GM19239 (cell line): ENCODE measurements at regions not wholly inside any gene's neighbourhood (a gene's known extent, or its start where the extent isn't known, plus 50 kb on each side); places are given as distances from the start of the nearest gene placed in this dataset.
"Not testable (repeated sequence)": the region's sequence is repeated elsewhere in the genome, so short reads cannot be mapped to it uniquely, and the experiment has no call there.

Source experiments
- DNase-seq: peaks from one replicate; pipeline ENCODE4 v3.0.0; 2011; ENCODE audit warnings: low spot score; ENCODE audit not compliant: insufficient read length
- FAIRE-seq: peaks from 2 replicates; lab custom pipeline; 2011; peaks lifted over from hg19 to GRCh38; lab: Jason Lieb, UNC

DNA sequence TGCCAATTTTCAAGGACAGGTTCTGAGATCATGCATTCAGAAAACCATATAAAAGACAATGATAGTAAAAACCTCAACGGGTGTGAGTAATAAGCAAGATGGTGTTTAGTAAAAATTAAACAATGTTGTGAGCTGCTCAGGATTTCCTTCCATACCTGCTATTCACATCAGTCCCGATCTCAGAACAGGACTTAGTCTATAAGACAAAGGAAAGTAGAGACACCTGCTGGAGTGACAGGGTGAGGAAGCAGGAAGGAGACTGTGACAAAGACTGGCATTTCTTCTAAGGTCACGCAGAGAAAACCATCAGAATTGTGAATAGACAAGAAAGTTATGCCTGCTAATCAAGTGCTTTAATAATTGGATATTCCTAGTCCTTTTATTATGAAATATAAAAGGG, 648.0 kb downstream of the DACH1 start:
- FAIRE-seq (no peak), DNase-seq (no peak)

DNA sequence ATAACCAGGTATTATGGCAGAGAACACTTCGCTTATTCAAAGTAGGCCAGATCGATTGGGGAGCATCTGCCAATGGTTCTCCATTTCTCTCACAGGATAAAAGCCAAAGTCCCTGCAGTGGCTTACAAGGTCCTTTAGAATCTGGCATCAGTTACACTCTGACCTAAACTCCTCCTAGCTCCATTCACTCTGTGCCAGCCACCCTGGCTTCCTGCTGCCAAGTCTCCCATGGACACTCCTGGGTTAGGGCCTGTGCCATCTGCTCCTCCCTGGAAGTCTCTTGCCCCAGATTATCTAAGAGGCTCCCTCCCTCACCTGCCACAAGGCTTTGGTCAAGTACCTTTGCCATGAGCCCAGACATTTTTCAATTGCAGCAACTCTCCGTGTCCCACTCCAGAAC, 649.2 kb downstream of the DACH1 start:
- FAIRE-seq (no peak), DNase-seq (no peak)

DNA sequence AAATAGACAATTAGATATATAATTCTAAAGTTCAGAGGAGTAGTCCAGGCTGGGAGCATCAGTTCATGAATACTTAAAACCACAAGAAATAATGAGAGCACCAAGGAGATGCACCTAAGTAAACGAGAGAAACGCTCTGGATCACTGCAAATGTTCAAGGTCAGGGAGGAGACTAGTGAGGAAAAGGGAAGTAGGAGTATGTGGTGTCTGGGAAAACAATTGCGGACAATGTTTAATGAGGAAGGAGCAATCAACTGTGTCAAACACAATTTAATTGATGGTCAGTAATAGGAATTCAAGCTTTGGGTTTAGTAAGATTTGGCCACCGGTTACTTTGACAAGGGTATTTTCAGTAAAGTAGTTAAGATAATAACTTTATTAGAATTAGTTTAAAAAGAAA, 652.2 kb downstream of the DACH1 start:
- FAIRE-seq, result no peak
- no peak for DNase-seq

DNA sequence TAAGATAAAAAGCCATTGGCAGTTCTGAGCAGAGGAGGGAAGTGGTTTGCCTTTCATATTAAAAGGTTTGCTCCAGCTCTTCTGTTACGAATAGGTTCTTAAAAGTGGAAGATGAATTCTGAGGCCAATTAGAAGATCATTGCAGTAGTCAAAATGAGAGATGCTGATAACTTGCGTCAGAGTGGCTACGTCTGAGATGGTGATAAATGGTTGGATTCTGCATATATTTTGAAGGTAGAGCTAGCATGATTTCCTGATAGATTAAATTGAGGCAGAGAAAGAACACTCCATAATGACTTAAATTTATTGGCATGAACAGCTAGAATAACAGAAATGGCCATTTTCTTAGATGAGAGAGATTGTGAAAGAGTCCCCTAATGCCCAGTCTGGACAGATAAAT, 652.6 kb downstream of the DACH1 start:
- DNase-seq (no peak), FAIRE-seq (no peak)

DNA sequence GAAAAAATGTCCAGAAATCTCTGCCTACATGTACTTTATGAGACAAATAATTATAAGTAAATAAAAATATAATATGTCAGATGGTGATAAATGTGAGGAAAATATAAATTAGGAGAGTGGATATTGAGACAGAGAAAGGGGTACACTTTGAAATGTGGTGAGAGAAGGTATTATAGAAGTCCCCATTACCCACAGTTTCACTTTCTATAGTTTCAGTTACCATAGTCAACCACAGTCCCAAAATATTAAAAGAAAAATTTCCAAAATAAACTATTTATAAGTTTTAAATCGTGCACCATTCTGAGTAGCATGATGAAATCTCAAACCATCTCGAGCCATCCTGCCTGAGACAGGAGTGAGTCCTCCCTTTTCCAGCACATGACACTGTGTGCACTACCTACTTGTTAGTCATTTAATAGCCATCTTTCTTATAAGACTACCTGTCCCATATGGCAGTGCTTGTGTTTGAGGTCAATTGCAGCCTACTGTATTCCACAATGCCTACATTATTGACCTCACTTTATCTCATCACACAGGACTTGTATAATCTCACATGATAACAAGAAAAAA, 653.7 kb downstream of the DACH1 start:
- no peak for FAIRE-seq
- DNase-seq, result no peak

DNA sequence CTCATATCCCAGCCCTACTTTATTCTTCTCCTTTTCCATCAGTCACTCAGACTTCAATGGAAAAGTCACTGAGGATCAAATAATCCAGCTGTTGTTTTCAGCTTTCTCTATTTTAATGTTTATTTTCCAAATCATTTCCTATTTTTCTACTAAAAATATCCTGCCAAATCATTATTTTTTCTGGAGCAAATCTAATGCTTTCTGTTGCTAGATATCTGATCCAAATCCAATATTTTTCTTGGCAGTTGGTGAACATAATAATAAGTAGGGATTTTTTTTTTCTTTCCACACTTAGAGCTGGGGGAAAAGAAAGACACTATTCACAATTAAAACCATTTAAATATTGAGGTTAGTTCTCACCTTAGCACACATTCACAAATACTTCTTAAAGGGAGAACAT, 656.1 kb downstream of the DACH1 start:
- no peak for FAIRE-seq

DNA sequence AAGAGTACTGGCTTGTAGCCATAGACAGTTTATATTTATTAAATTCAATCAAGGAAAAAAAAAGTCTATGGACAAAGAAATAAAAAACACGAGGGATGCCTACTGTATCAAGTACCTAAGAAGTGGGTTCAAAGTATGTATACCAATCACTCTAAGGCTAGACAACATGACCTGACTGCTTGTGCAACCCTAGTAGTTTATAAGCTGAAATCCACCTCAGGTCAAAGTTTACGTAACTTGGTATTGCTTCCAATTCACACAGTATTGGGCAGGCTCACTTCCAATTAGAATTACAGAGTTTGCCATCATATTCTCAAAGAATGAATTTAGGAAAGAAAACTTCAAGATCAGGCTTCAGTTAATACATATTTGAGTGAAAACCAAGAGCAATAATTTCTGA, 657.8 kb downstream of the DACH1 start:
- no peak for FAIRE-seq
- no peak for DNase-seq

More for the DNA sequence above, 656.1 kb downstream of the DACH1 start:
- no peak for DNase-seq

DNA sequence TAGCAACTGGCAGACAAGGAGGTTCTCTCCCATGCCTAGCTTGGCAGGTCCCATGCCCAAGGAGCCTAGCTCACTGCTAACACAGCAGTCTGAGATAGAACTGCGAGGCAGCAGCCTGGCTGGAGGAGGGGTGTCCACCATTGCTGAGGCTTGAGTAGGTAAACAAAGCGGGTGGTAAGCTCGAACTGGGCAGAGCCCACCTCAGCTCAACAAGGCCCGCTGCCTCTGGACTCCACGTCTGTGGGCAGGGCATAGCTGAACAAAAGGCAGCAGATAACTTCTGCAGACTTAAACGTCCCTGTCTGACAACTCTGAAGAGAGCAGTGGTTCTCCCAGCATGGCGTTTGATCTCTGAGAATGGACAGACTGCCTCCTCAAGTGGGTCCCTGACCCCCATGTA, 682.4 kb downstream of the DACH1 start:
- not testable (repeated sequence) for DNase-seq, FAIRE-seq

DNA sequence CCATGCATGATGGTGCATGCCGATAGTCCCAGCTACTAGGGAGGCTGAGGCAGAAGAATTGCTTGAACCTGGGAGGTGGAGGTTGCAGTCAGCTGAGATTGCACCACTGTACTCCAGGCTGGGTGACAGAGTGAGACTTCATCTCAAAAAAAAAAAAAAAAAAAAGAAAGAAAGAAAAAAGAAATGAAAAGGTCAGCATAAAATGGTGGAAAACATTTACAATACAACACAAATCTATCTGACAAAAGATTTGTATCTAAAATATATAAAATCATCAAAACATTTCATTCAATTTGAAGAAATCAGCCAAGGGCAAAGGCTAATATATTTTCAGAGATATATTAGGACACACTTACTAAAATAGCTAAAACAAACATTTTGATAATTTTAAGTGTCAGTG, 683.7 kb downstream of the DACH1 start:
- DNase-seq, result not testable (repeated sequence)

DNA sequence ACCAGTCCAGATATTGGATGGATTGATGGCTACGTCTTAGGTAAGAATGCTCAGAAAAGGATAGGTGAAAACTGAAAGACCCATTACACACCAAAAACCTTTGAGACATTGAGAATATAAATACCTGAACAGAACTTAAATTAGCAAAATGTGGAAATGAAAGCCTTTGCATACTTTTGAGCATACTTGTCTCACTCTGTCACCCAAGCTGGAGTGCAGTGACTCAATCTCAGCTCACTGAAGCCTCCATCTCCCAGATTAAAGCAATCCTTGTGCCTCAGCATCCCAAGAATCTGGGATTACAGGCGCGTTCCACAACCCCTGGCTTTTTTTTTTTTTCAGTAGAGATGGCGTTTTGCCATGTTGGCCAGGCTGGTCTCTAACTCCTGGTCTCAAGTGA, 695.3 kb downstream of the DACH1 start:
- FAIRE-seq (no peak), DNase-seq (no peak)

More for the DNA sequence above, 683.7 kb downstream of the DACH1 start:
- not testable (repeated sequence) for FAIRE-seq

DNA sequence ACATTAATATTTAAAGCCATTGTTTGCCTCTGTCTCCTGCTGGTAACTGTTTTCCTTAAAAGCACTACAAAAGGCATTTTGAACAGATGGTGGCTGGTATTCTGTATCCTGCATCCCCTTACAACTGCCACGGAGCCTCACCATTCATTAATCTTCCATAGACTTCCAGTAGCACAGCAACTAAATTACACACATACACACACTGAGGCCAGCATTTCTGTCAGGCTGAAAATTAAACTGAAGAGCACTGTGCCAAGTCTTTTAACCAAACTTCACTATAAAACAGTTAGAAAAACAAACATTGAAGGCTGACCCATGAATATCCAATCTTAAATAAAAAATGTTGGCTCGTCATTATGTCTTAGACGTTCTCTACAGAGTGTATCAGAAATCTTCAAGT, 697.8 kb downstream of the DACH1 start:
- no peak for DNase-seq
- no peak for FAIRE-seq

DNA sequence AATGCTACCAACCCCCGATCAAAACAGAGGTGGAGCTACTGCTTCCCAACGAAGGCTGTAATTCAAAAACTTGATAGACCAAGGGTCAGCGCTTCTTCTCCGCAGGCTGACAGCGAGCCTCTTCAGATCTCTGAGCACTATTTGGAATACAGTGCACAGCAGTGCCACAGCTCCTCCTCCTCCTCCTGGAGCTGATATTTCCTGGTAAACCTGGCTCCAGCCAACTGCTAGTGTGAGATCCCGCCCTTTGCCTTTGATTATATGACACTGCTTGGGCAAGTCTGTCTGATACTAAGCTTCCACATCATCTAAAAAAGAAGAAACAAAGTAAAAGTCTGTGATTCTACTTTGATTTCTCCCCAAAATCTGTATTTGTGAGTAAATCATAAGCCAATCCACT, 710.5 kb downstream of the DACH1 start:
- no peak for FAIRE-seq
- no peak for DNase-seq

DNA sequence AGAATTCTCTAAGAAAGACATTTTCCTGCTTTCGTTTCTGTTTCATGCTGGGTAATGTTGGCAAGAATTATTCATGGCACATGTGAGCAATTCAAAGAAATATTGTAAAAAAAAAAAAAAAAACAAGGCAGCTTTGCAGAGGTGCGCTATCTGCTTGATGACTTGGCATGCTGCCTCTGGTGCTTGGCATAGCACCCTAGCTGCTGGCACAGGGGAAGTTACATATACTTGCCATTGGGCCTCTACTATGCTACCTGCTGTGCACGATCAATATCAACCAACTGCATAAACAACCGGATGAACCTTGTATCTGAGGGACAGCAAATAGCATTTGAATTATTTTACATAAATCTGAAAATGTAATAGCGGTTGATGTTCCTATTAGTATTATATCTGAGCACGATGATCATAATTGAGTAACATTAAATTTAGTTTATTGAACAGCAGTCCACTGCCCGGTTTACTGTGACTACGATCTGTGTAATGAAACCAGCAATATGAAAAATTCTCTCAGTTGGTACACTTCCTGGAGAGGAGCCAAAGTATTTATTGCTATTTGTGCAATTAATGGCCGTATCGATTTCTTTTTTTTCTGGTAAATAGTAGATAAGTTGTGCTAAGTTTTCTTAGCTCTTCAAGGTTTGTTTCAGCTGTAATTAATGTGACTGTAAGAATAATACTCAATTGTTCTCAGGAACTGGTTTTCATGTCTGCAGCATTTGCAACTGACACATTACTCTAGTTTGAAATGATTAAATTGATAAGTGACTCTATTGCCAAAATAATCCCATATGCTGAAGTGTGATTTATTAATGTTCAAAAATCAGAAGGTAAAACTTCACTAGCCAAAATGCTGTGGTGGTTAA, 717.3 kb downstream of the DACH1 start:
- DNase-seq, result no peak
- FAIRE-seq, result no peak

DNA sequence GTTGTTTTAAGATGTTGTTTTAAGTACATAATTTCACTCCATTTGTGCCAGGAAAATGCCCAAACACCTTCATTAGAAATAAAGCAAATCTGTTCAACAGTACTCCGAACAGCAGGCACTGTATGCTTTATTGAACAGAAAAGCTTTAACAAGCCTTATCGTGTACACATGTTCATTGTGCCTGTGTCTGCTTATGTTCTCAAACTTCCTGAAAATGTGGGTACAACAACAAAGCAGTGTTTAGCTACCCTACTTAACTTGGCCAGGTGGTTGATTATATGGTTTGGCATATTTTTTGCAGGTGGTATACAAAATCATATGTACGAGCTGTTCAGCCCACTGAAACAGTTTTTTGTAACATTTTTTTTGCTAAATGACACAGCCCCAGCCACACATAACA, 718.0 kb downstream of the DACH1 start:
- FAIRE-seq, result no peak
- DNase-seq, result no peak

DNA sequence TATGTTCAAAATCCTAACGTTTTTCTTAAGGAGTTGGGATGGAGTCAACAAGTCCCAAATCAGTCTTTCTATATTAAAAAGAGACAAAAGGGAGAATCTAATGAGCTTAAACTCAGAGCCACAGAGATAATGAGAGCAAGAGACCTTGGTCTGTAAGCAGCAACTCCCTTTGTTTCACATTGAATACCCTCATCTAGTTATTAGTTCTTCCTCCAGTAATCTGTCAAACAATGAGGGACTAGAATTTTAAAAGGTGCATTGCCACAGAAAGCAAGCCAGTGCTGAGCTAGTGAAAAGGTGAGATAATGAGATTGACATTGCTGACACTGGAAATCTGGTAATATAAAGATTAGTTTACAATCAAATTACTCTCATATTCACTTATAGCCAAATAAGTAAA, 718.6 kb downstream of the DACH1 start:
- no peak for DNase-seq
- no peak for FAIRE-seq

DNA sequence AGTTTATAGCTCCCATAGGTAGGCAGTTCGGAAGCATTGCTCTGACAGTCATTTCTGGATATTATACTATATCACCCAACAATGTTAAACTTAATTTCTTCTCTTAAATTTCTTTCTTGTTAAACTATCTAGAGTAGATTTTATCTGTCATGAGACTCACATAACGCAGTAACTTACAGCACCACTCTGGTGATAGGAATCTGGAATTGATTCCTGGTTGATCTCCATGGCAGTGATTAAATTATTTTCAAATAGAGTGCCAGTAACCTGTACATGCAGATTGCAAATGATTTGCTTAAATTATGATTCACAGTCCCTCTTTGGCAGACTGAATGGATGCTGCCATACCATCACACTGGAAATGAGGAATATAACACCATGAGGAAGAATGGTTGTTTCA, 722.1 kb downstream of the DACH1 start:
- DNase-seq, result no peak
- no peak for FAIRE-seq

DNA sequence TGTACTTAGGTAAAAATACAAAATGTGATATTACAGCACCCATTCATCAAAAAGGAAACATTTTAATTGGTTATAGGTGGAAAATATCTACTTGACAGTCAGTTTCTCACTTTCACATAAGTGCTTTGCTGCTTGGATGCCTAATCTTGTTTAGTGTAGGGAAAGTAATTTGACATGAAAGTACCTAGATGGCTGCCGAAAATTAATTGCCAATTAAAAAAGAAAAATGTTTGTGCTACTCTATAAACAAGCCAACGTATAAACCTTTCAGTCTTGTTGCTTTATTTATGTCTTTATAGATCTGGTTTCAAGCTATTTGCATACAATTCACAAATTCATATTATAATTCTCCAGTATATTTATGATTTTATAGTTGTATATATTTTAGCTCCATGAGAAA, 729.9 kb downstream of the DACH1 start:
- FAIRE-seq (no peak), DNase-seq (no peak)

DNA sequence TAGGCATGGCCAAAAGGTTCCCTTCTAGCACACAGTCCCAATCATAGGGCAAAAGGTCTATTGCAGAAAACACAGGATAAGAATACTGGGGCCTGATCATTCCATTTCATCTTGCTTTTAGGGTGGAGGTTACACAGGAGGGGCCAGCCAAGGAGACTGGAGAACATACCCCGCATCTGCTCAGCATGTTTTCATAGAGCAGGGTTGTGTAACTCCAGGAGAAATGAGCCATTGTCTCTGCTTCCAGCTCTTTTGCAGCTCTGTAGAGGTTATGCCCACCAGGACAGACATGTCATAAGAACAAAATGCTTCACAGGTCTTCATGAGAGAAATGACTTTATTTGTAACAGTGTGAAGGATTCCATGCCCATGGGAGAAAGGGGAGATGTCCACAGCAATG, 742.8 kb downstream of the DACH1 start:
- FAIRE-seq, result no peak
- no peak for DNase-seq

DNA sequence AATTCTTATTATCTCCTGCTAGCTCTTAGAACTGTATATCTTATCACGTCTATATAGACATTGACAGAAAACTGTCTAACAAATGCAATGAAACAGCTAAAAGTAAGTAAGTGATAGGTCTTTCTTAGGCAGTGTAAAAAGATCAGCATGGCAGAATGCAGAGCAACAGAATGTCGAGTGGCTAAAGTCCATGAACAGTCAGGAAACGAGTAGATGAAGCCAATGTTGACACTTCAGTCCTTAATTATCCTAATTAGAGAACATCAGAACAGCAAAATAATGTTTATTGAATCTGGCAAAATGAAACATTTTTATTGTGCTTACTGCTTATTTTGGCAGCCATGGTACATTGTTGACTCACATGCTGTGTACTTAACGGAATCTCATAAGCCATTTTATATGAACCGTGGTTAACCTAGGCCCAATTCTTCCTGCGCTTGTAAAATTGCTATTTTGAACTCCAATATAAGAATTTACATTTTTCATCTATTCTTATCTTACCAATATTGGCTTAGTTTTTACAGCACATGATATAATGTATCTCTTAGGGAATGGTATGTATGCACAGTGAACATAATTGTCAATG, 748.1 kb downstream of the DACH1 start:
- FAIRE-seq, result no peak
- no peak for DNase-seq

DNA sequence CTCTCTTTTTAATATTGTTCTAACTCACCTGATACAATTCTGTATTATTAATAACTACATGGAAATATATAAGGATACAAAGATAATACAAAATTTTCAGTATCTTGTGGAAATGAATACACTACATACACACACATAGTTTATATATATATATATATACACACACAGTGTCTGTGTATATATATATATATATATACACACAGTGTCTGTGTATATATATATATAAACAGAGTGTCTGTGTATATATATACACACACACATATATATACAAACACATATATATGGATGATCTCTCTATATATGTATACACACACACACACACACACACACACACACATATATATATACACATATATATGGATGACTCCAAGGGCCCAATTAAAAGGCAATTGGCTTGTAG, 749.1 kb downstream of the DACH1 start:
- no peak for FAIRE-seq
- DNase-seq, result no peak

DNA sequence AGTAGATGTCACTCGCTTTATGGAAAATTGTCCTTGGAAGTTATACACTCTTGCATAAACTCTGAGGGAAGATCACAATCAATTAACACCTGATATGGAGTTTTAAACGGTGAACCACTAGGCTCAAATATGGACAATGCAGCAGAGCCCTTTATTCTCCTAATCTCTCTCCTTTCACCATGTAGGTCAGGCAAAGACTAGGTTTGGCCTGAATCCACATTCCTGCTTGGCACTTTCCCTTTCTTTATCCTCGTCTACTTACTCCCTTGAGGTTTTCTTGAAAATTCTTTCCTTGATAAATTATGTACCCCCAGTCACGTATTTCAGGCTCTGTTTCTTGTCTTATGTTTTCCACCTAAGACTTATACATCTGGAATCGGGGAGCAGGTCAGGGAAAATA, 751.7 kb downstream of the DACH1 start:
- no peak for FAIRE-seq
- DNase-seq, result no peak

DNA sequence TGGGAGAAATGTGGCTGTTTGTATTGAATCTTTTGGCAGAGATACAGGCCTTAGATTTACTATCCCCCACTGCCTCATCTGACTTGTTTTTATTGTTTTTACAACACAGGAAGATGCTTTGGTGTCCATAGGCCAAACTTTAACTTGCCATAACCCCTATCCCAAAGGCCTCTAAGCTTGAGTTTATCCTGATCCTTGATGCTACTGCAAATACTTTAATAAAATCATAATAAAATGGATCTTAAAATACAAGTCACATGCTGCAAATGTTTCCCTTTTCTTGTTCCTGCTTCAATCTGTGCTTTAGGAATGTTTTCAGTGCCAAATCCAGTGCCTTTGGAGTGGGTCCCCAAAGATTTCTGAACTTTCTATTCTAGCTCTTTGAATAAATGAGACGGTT, 770.6 kb downstream of the DACH1 start:
- FAIRE-seq (no peak), DNase-seq (no peak)
